K562 (cell line): ENCODE measurements at regions not wholly inside any gene's neighbourhood (a gene's known extent, or its start where the extent isn't known, plus 50 kb on each side); places are given as distances from the start of the nearest gene placed in this dataset.

ENCODE experiments used
- BDP1 ChIP-seq: IDR thresholded peaks from 3 replicates; pipeline ENCODE4 v1.6.1; 2011; ENCODE audit not compliant: insufficient read length, insufficient read depth
- NCOA2 ChIP-seq, 2 experiments: fragments of 450-650 bp; IDR thresholded peaks; 2 replicates each; pipeline ENCODE4 v1.6.1; 2018; ENCODE audit warnings: mild to moderate bottlenecking in 2 of 2, moderate library complexity in 1 of 2; ENCODE audit not compliant: partially characterized antibody in 2 of 2
- TEAD2 ChIP-seq: fragments of 450-650 bp; IDR thresholded peaks from 2 replicates; pipeline ENCODE4 v1.6.1; 2016; ENCODE audit warnings: missing genetic modification characterization, control low read depth, missing compliant biosample characterization
- ZNF143 ChIP-seq: sonication (generic); formaldehyde crosslinking; IDR thresholded peaks from 2 replicates; pipeline ENCODE4 v1.9.0; 2022; ENCODE audit warnings: mild to moderate bottlenecking, missing genetic modification reagents
- TF ChIP-seq, protein P1 (sequence below): fragments of 450-650 bp; IDR thresholded peaks from 2 replicates; pipeline ENCODE4 v1.6.1; 2016; ENCODE audit warnings: mild to moderate bottlenecking, moderate library complexity

DNA sequence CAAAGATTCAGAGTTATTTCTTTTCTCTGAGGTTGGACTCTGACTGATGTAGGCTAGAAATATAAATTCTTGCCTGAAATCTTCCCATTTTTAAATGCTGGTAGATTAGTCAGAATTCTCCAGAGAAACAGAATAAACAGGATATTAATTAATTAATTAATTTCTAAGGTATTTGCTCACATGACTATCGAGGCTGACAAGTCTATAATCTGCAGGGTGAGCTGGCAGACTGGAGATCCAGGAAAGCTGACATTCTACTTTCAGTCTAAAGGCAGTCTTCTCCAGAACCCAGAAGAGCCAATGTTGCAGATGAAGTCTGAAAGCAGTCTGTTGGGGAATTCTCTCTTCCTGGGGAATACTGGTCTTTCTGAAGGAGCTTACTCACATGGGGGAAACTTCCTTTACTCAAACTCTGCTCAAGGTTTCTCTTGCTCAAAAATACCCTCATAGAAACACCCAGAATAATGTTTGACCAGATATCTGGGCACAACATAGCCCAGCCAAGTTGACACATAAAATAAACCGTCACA lies 189.7 kb downstream of the KIF20B start (continued):
- no peak for TF ChIP-seq BDP1
- TF ChIP-seq ZNF143 (CRISPR knock-in tag): no peak
- no peak for TF ChIP-seq TEAD2 (tag)
- TF ChIP-seq, protein P1, sequence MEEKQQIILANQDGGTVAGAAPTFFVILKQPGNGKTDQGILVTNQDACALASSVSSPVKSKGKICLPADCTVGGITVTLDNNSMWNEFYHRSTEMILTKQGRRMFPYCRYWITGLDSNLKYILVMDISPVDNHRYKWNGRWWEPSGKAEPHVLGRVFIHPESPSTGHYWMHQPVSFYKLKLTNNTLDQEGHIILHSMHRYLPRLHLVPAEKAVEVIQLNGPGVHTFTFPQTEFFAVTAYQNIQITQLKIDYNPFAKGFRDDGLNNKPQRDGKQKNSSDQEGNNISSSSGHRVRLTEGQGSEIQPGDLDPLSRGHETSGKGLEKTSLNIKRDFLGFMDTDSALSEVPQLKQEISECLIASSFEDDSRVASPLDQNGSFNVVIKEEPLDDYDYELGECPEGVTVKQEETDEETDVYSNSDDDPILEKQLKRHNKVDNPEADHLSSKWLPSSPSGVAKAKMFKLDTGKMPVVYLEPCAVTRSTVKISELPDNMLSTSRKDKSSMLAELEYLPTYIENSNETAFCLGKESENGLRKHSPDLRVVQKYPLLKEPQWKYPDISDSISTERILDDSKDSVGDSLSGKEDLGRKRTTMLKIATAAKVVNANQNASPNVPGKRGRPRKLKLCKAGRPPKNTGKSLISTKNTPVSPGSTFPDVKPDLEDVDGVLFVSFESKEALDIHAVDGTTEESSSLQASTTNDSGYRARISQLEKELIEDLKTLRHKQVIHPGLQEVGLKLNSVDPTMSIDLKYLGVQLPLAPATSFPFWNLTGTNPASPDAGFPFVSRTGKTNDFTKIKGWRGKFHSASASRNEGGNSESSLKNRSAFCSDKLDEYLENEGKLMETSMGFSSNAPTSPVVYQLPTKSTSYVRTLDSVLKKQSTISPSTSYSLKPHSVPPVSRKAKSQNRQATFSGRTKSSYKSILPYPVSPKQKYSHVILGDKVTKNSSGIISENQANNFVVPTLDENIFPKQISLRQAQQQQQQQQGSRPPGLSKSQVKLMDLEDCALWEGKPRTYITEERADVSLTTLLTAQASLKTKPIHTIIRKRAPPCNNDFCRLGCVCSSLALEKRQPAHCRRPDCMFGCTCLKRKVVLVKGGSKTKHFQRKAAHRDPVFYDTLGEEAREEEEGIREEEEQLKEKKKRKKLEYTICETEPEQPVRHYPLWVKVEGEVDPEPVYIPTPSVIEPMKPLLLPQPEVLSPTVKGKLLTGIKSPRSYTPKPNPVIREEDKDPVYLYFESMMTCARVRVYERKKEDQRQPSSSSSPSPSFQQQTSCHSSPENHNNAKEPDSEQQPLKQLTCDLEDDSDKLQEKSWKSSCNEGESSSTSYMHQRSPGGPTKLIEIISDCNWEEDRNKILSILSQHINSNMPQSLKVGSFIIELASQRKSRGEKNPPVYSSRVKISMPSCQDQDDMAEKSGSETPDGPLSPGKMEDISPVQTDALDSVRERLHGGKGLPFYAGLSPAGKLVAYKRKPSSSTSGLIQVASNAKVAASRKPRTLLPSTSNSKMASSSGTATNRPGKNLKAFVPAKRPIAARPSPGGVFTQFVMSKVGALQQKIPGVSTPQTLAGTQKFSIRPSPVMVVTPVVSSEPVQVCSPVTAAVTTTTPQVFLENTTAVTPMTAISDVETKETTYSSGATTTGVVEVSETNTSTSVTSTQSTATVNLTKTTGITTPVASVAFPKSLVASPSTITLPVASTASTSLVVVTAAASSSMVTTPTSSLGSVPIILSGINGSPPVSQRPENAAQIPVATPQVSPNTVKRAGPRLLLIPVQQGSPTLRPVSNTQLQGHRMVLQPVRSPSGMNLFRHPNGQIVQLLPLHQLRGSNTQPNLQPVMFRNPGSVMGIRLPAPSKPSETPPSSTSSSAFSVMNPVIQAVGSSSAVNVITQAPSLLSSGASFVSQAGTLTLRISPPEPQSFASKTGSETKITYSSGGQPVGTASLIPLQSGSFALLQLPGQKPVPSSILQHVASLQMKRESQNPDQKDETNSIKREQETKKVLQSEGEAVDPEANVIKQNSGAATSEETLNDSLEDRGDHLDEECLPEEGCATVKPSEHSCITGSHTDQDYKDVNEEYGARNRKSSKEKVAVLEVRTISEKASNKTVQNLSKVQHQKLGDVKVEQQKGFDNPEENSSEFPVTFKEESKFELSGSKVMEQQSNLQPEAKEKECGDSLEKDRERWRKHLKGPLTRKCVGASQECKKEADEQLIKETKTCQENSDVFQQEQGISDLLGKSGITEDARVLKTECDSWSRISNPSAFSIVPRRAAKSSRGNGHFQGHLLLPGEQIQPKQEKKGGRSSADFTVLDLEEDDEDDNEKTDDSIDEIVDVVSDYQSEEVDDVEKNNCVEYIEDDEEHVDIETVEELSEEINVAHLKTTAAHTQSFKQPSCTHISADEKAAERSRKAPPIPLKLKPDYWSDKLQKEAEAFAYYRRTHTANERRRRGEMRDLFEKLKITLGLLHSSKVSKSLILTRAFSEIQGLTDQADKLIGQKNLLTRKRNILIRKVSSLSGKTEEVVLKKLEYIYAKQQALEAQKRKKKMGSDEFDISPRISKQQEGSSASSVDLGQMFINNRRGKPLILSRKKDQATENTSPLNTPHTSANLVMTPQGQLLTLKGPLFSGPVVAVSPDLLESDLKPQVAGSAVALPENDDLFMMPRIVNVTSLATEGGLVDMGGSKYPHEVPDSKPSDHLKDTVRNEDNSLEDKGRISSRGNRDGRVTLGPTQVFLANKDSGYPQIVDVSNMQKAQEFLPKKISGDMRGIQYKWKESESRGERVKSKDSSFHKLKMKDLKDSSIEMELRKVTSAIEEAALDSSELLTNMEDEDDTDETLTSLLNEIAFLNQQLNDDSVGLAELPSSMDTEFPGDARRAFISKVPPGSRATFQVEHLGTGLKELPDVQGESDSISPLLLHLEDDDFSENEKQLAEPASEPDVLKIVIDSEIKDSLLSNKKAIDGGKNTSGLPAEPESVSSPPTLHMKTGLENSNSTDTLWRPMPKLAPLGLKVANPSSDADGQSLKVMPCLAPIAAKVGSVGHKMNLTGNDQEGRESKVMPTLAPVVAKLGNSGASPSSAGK: no peak
- TF ChIP-seq NCOA2 (IDR thresholded peaks at IDR 0.05; ENCODE audit: partially characterized antibody in 2 of 2): no peak
- TF ChIP-seq, all 486 proteins: peak for 0
